H1 (cell line): ENCODE measurements at regions not wholly inside any gene's neighbourhood (a gene's known extent, or its start where the extent isn't known, plus 50 kb on each side); places are given as distances from the start of the nearest gene placed in this dataset.

Experiments
- CTCF ChIA-PET: fragments of 300-600 bp; sonication (Branson Sonifier 250); formaldehyde crosslinking; loops from one replicate; lab custom pipeline; 2021; ENCODE audit not compliant: partially characterized antibody; lab: Charles Lee
- POLR2A ChIA-PET: fragments of 300-600 bp; sonication (Branson Sonifier 250); formaldehyde crosslinking; loops from one replicate; lab custom pipeline; 2021; ENCODE audit warnings: inconsistent platforms; ENCODE audit not compliant: partially characterized antibody; lab: Charles Lee
- DNase-seq, 2 experiments: peaks; one replicate each; pipeline versions ENCODE4 v3.0.0 to v3.0.0-alpha.2; 2010 to 2022; ENCODE audit warnings: low spot score in 2 of 2, low read depth in 1 of 2, mixed read lengths in 1 of 2
- FAIRE-seq: peaks from 2 replicates; lab custom pipeline; 2011; peaks lifted over from hg19 to GRCh38; lab: Jason Lieb, UNC
- H2AFZ ChIP-seq: 2 replicates; pipeline ENCODE4 v1.8.1; 2012; ENCODE audit warnings: low read length, inconsistent platforms
- H2AK5ac ChIP-seq: 2 replicates; pipeline ENCODE4 v1.6.1; 2013; ENCODE audit warnings: low read depth, low read length
- H2BK120ac ChIP-seq: replicated peaks from 2 replicates; pipeline ENCODE3; 2013; ENCODE audit warnings: low read depth, low read length, inconsistent platforms
- H2BK12ac ChIP-seq: 2 replicates; pipeline ENCODE4 v1.6.1; 2013; ENCODE audit warnings: low read depth, low read length
- H2BK15ac ChIP-seq: 2 replicates; pipeline ENCODE4 v1.6.1; 2013; ENCODE audit warnings: low read length
- H2BK20ac ChIP-seq: 2 replicates; pipeline ENCODE4 v1.6.1; 2013; ENCODE audit warnings: low read length
- H2BK5ac ChIP-seq: 2 replicates; pipeline ENCODE4 v1.6.1; 2013; ENCODE audit warnings: low read depth, low read length
- H3K14ac ChIP-seq: 2 replicates; pipeline ENCODE4 v1.6.1; 2013; ENCODE audit warnings: inconsistent platforms; ENCODE audit not compliant: insufficient read length
- H3K18ac ChIP-seq: 2 replicates; pipeline ENCODE4 v1.6.1; 2013; ENCODE audit warnings: low read length; ENCODE audit errors: extremely low read depth
- H3K23ac ChIP-seq: 2 replicates; pipeline ENCODE4 v1.6.1; 2013; ENCODE audit warnings: inconsistent platforms; ENCODE audit not compliant: insufficient read length
- H3K23me2 ChIP-seq: 2 replicates; pipeline ENCODE4 v1.6.1; 2013; ENCODE audit warnings: low read depth, low read length
- H3K27ac ChIP-seq: 2 replicates; pipeline ENCODE4 v1.6.1; 2011; ENCODE audit warnings: low read depth, low read length, inconsistent platforms
- H3K27me3 ChIP-seq, 4 experiments: replicated peaks in 1 of 4; 1 replicate in 1 of 4; 2 replicates in 3 of 4; pipeline versions ENCODE4 v1.6.1 to v1.8.1; 2011 to 2013; ENCODE audit warnings: low read length in 3 of 4, mild to moderate bottlenecking in 3 of 4, inconsistent platforms in 2 of 4, mixed read lengths in 2 of 4, moderate library complexity in 1 of 4; ENCODE audit not compliant: control insufficient read depth in 3 of 4, insufficient read depth in 3 of 4; ENCODE audit errors: extremely low read depth in 1 of 4
- H3K36me3 ChIP-seq, 4 experiments: 2 replicates each; pipeline versions ENCODE4 v1.6.1 to v1.8.1; 2011 to 2013; ENCODE audit warnings: mild to moderate bottlenecking in 4 of 4, low read length in 3 of 4, moderate library complexity in 2 of 4, control low read depth in 1 of 4, inconsistent platforms in 1 of 4; ENCODE audit not compliant: insufficient read depth in 4 of 4, control insufficient read depth in 2 of 4
- H3K4ac ChIP-seq: replicated peaks from 2 replicates; pipeline ENCODE3; 2013; ENCODE audit warnings: low read length, low read depth, mixed read lengths, inconsistent platforms; ENCODE audit not compliant: insufficient read length
- H3K4me1 ChIP-seq, 4 experiments: replicated peaks in 1 of 4; 1 replicate in 1 of 4; 2 replicates in 3 of 4; pipeline versions ENCODE4 v1.6.1 to v1.8.1; 2011 to 2013; ENCODE audit warnings: low read length in 3 of 4, inconsistent platforms in 2 of 4, mixed read lengths in 1 of 4; ENCODE audit not compliant: insufficient read depth in 4 of 4, control insufficient read depth in 3 of 4
- H3K4me2 ChIP-seq, 2 experiments: 2 replicates each; pipeline versions ENCODE4 v1.6.1 to v1.8.1; 2011 to 2013; ENCODE audit warnings: low read depth in 2 of 2, low read length in 2 of 2, control low read depth in 1 of 2, inconsistent platforms in 1 of 2, mild to moderate bottlenecking in 1 of 2; ENCODE audit not compliant: insufficient read depth in 1 of 2
- H3K4me3 ChIP-seq, 4 experiments: fragments of 200-600, 300-600 bp in 1 of 4; sonication (generic), shearing (Covaris generic), sonication (Bioruptor Twin) in 1 of 4; 2 replicates each; pipeline versions ENCODE4 v1.5.1 to v1.8.1; 2011 to 2016; ENCODE audit warnings: low read length in 4 of 4, low read depth in 3 of 4, control low read depth in 2 of 4, inconsistent platforms in 2 of 4, mild to moderate bottlenecking in 2 of 4, mixed read lengths in 1 of 4, moderate library complexity in 1 of 4; ENCODE audit not compliant: insufficient read depth in 2 of 4; ENCODE audit errors: extremely low read depth in 1 of 4
- H3K56ac ChIP-seq: replicated peaks from 2 replicates; pipeline ENCODE3; 2013; ENCODE audit warnings: low read depth, mild to moderate bottlenecking, mixed read lengths, low read length, inconsistent platforms; ENCODE audit not compliant: insufficient read length
- H3K79me1 ChIP-seq: 2 replicates; pipeline ENCODE4 v1.6.1; 2013; ENCODE audit warnings: low read depth, low read length, control low read depth
- H3K79me2 ChIP-seq, 2 experiments: 2 replicates each; pipeline versions ENCODE4 v1.6.1 to v1.8.1; 2012 to 2013; ENCODE audit warnings: low read length in 2 of 2, mild to moderate bottlenecking in 2 of 2, inconsistent platforms in 1 of 2; ENCODE audit not compliant: insufficient read depth in 2 of 2, control insufficient read depth in 1 of 2
- H3K9ac ChIP-seq, 4 experiments: replicated peaks in 1 of 4; 1 replicate in 1 of 4; 2 replicates in 3 of 4; pipeline versions ENCODE4 v1.6.1 to v1.8.1; 2011 to 2013; ENCODE audit warnings: low read depth in 3 of 4, low read length in 3 of 4, control low read depth in 2 of 4, mild to moderate bottlenecking in 2 of 4, moderate library complexity in 2 of 4, inconsistent platforms in 1 of 4; ENCODE audit errors: extremely low read depth in 1 of 4
- H3K9me3 ChIP-seq, 2 experiments: 2 replicates each; pipeline versions ENCODE4 v1.6.1 to v1.8.1; 2012 to 2013; ENCODE audit warnings: mild to moderate bottlenecking in 2 of 2, moderate library complexity in 2 of 2, control low read depth in 1 of 2, inconsistent platforms in 1 of 2, low read depth in 1 of 2, low read length in 1 of 2, mixed read lengths in 1 of 2; ENCODE audit not compliant: insufficient read depth in 2 of 2
- H4K20me1 ChIP-seq, 2 experiments: replicated peaks in 1 of 2; 2 replicates each; pipeline versions ENCODE3 to v1.8.1; 2011 to 2013; ENCODE audit warnings: inconsistent platforms in 2 of 2, low read length in 2 of 2, mild to moderate bottlenecking in 1 of 2; ENCODE audit not compliant: insufficient read depth in 2 of 2, control insufficient read depth in 1 of 2
- H4K5ac ChIP-seq: 2 replicates; pipeline ENCODE4 v1.6.1; 2013; ENCODE audit warnings: low read length, low read depth, mixed read lengths, inconsistent platforms; ENCODE audit not compliant: insufficient read length
- H4K8ac ChIP-seq: 2 replicates; pipeline ENCODE4 v1.8.0; 2013; ENCODE audit warnings: mild to moderate bottlenecking, moderate library complexity, low read length, inconsistent platforms; ENCODE audit not compliant: insufficient read depth; ENCODE audit errors: extremely low read depth
- H4K91ac ChIP-seq: replicated peaks from 2 replicates; pipeline ENCODE3; 2013; ENCODE audit warnings: low read length, mixed read lengths, inconsistent platforms; ENCODE audit not compliant: insufficient read length
- ATF2 ChIP-seq: IDR thresholded peaks from 2 replicates; pipeline ENCODE4 v1.6.1; 2012; ENCODE audit warnings: low read length, inconsistent platforms
- CHD2 ChIP-seq: IDR thresholded peaks from 2 replicates; pipeline ENCODE4 v1.6.1; 2012; ENCODE audit warnings: low read length, improper control_type of control experiment
- FOSL1 ChIP-seq: IDR thresholded peaks from 2 replicates; pipeline ENCODE4 v1.6.1; 2011; ENCODE audit warnings: mild to moderate bottlenecking, low read depth, low read length, moderate library complexity; ENCODE audit not compliant: insufficient read depth
- JUN ChIP-seq: IDR thresholded peaks from 2 replicates; pipeline ENCODE4 v1.6.1; 2011; ENCODE audit warnings: low read depth, mild to moderate bottlenecking, improper control_type of control experiment, low read length
- MAFK ChIP-seq: IDR thresholded peaks from 2 replicates; pipeline ENCODE4 v1.6.1; 2012; ENCODE audit warnings: low read depth, mild to moderate bottlenecking, improper control_type of control experiment, low read length
- SRF ChIP-seq: IDR thresholded peaks from 2 replicates; pipeline ENCODE4 v1.6.1; 2011; ENCODE audit warnings: mild to moderate bottlenecking, low read depth, low read length, moderate library complexity
- TAF7 ChIP-seq: optimal IDR thresholded peaks from 2 replicates; pipeline ENCODE3; 2011; ENCODE audit warnings: low read depth, mild to moderate bottlenecking, inconsistent platforms, low read length, moderate library complexity, borderline replicate concordance
- ZNF274 ChIP-seq: IDR thresholded peaks from 2 replicates; pipeline ENCODE4 v1.7.0; 2012; ENCODE audit warnings: low read length, borderline replicate concordance; ENCODE audit errors: extremely low read depth
- WGBS, 2 experiments: shearing (Covaris generic) in 1 of 2; methylation state at CpG; one replicate each; pipeline versions ENCODE4 v1.1.6 to v1.1.7; 2013 to 2015; ENCODE audit warnings: low lambda C conversion rate in 2 of 2, mixed read lengths in 2 of 2, inconsistent platforms in 1 of 2, low coverage in 1 of 2, missing lambda C conversion rate in 1 of 2; ENCODE audit not compliant: insufficient replicate concordance in 2 of 2, insufficient coverage in 1 of 2, insufficient read length in 1 of 2; ENCODE audit errors: extremely low coverage in 1 of 2, missing lambda C conversion rate in 1 of 2; 5-methylcytosine and 5-hydroxymethylcytosine counted together

GRCh38 chr22:47599753-47600152, 837.3 kb downstream of the TBC1D22A start:
- FAIRE-seq = no peak
- H3K18ac ChIP-seq = no peak overlapping the region
- H3K56ac ChIP-seq = no peak overlapping the region
- DNase-seq = no peak
- H2BK20ac ChIP-seq = no peak overlapping the region
- H3K4me2 ChIP-seq = no peak overlapping the region
- no peak overlapping the region for H2AK5ac ChIP-seq
- H2AFZ ChIP-seq = no peak overlapping the region
- TF ChIP-seq ZNF274 (no peak), FOSL1 (no peak), MAFK (no peak), JUN (no peak), TAF7 (no peak), CHD2 (no peak), SRF (no peak), ATF2 (no peak)
- H3K79me2 ChIP-seq = no peaks in the 10 kb centered on the region
- H2BK15ac ChIP-seq = no peak overlapping the region
- no peaks in the 10 kb centered on the region for H3K4me1 ChIP-seq
- no peak overlapping the region for H2BK12ac ChIP-seq
- H3K79me1 ChIP-seq = no peaks in the 10 kb centered on the region
- H2BK120ac ChIP-seq = no peak overlapping the region
- no peak overlapping the region for H3K27ac ChIP-seq
- no peak overlapping the region for H3K9ac ChIP-seq
- no peak overlapping the region for H2BK5ac ChIP-seq
- peaks cover 34 to 51% of the 10 kb centered on the region in 2 experiments for H3K9me3 ChIP-seq
- H4K8ac ChIP-seq = 0 out of 2 replicates have a peak overlapping the region, but pooled peaks have one; percentile 57
- no peaks in the 10 kb centered on the region for H3K36me3 ChIP-seq
- H3K23me2 ChIP-seq = no peaks in the 10 kb centered on the region
- POLR2A ChIA-PET = no interaction called here
- H3K23ac ChIP-seq = no peak overlapping the region
- no peaks in the 10 kb centered on the region for H3K27me3 ChIP-seq
- no peak overlapping the region for H4K5ac ChIP-seq
- 90% methylated on average over 10 of the region's 10 CpGs; no CpG with 5 or more reads in 1 of the 2 experiments for WGBS, 2 experiments
- no peaks in the 10 kb centered on the region for H4K20me1 ChIP-seq
- CTCF ChIA-PET = interaction anchor here (1.3 kb wide), 1 partner anchor 11 kb away, joined by 3 read pairs; no protein-coding TSS in a partner anchor
- no peak overlapping the region for H3K4me3 ChIP-seq
- H3K4ac ChIP-seq = no peak overlapping the region
- H3K14ac ChIP-seq = no peak overlapping the region
- H4K91ac ChIP-seq = no peak overlapping the region
